ENCODE measurements at regions not wholly inside any gene's neighbourhood (a gene's known extent, or its start where the extent isn't known, plus 50 kb on each side); places are given as distances from the start of the nearest gene placed in this dataset.

- no peak for TF ChIP-seq EZH2 (IDR thresholded peaks at IDR 0.05; ENCODE audit: low read length, unreplicated experiment)
- no peak for TF ChIP-seq CTCF (conservative IDR thresholded peaks at IDR 0.05; ENCODE audit: low read depth, low read length)
- TF ChIP-seq EZH2phosphoT487 (IDR thresholded peaks at IDR 0.05; ENCODE audit: borderline replicate concordance, low read length): no peak
Observed at GRCh38 chr6:27770724-27771123, 141.5 kb downstream of the OR2B2 start.

Data from PC-3 (cell line).